NCI-H1436 (cell line): ENCODE measurements at regions not wholly inside any gene's neighbourhood (a gene's known extent, or its start where the extent isn't known, plus 50 kb on each side); places are given as distances from the start of the nearest gene placed in this dataset.

Source experiments
- DNase-seq: peaks from one replicate; lab custom pipeline; 2025; lab: John Stamatoyannopoulos, UW

- no peak for DNase-seq
These were observed 88.7 kb upstream of the IRF2BP2 start for GRCh38 chr1:234698686-234699085.

GRCh38 chr1:234697741-234698140 lies 87.8 kb upstream of the IRF2BP2 start:
- DNase-seq, result no peak

GRCh38 chr1:234697015-234697414 lies 87.0 kb upstream of the IRF2BP2 start:
- no peak for DNase-seq

- no peak for DNase-seq
These were observed 86.2 kb upstream of the IRF2BP2 start for GRCh38 chr1:234696148-234696576.

GRCh38 chr1:234694661-234695060 lies 84.7 kb upstream of the IRF2BP2 start:
- no peak for DNase-seq

GRCh38 chr1:234692966-234693580 lies 83.1 kb upstream of the IRF2BP2 start:
- DNase-seq, result no peak

- no peak for DNase-seq
These were observed 81.6 kb upstream of the IRF2BP2 start for GRCh38 chr1:234691567-234691966.

- DNase-seq, result no peak
These were observed 80.9 kb upstream of the IRF2BP2 start for GRCh38 chr1:234690872-234691271.

- DNase-seq, result no peak
These were observed 79.3 kb upstream of the IRF2BP2 start for GRCh38 chr1:234689236-234689635.

GRCh38 chr1:234687011-234687410 lies 77.0 kb upstream of the IRF2BP2 start:
- no peak for DNase-seq

GRCh38 chr1:234686035-234686434 lies 76.1 kb upstream of the IRF2BP2 start:
- no peak for DNase-seq

- DNase-seq, result no peak
These were observed 74.9 kb upstream of the IRF2BP2 start for GRCh38 chr1:234684856-234685255.

GRCh38 chr1:234683861-234684632 lies 74.1 kb upstream of the IRF2BP2 start:
- DNase-seq, result no peak

GRCh38 chr1:234683127-234683860 lies 73.3 kb upstream of the IRF2BP2 start:
- no peak for DNase-seq

- DNase-seq, result no peak
These were observed 72.0 kb upstream of the IRF2BP2 start for GRCh38 chr1:234681990-234682389.

GRCh38 chr1:234681065-234681464 lies 71.1 kb upstream of the IRF2BP2 start:
- DNase-seq, result no peak

GRCh38 chr1:234680331-234680904 lies 70.4 kb upstream of the IRF2BP2 start:
- no peak for DNase-seq

- peak; percentile 59 for DNase-seq
These were observed 66.2 kb upstream of the IRF2BP2 start for GRCh38 chr1:234676103-234676594.

- no peak for DNase-seq
These were observed 65.6 kb upstream of the IRF2BP2 start for GRCh38 chr1:234675572-234675971.

- no peak for DNase-seq
These were observed 65.0 kb upstream of the IRF2BP2 start for GRCh38 chr1:234675006-234675405.

GRCh38 chr1:234674218-234674815 lies 64.3 kb upstream of the IRF2BP2 start:
- DNase-seq, result no peak
